AG20443 (cell line): ENCODE measurements at regions not wholly inside any gene's neighbourhood (a gene's known extent, or its start where the extent isn't known, plus 50 kb on each side); places are given as distances from the start of the nearest gene placed in this dataset.
"Not testable (repeated sequence)": the region's sequence is repeated elsewhere in the genome, so short reads cannot be mapped to it uniquely, and the experiment has no call there.

Experiments
- DNase-seq: peaks from one replicate; pipeline ENCODE4 v3.0.0; 2012; ENCODE audit warnings: low spot score, mixed read lengths

- no peak for DNase-seq
These were observed 313.3 kb upstream of the PRR16 start for GRCh38 chr5:120150770-120151169.

- DNase-seq = no peak
These were observed 312.9 kb upstream of the PRR16 start for GRCh38 chr5:120151181-120151580.

- no peak for DNase-seq
These were observed 312.3 kb upstream of the PRR16 start for GRCh38 chr5:120151825-120152224.

- peak; percentile 71 for DNase-seq
These were observed 311.6 kb upstream of the PRR16 start for GRCh38 chr5:120152472-120152871.

GRCh38 chr5:120152931-120153330, 311.2 kb upstream of the PRR16 start:
- no peak for DNase-seq

GRCh38 chr5:120153551-120153950, 310.5 kb upstream of the PRR16 start:
- DNase-seq = no peak

- DNase-seq = no peak
These were observed 308.2 kb upstream of the PRR16 start for GRCh38 chr5:120155873-120156272.

GRCh38 chr5:120158211-120158610, 305.9 kb upstream of the PRR16 start:
- DNase-seq = no peak

- DNase-seq = no peak
These were observed 304.9 kb upstream of the PRR16 start for GRCh38 chr5:120159155-120159554.

GRCh38 chr5:120160124-120160895, 303.8 kb upstream of the PRR16 start:
- no peak for DNase-seq

- no peak for DNase-seq
These were observed 301.8 kb upstream of the PRR16 start for GRCh38 chr5:120162321-120162720.

- no peak for DNase-seq
These were observed 300.1 kb upstream of the PRR16 start for GRCh38 chr5:120164037-120164436.

GRCh38 chr5:120164986-120165385, 299.1 kb upstream of the PRR16 start:
- DNase-seq = no peak

- no peak for DNase-seq
These were observed 291.0 kb upstream of the PRR16 start for GRCh38 chr5:120173125-120173524.

GRCh38 chr5:120174089-120174488, 290.0 kb upstream of the PRR16 start:
- no peak for DNase-seq

GRCh38 chr5:120181238-120181637, 282.9 kb upstream of the PRR16 start:
- not testable (repeated sequence) for DNase-seq

GRCh38 chr5:120194650-120195049, 269.4 kb upstream of the PRR16 start:
- not testable (repeated sequence) for DNase-seq

GRCh38 chr5:120199559-120199958, 264.5 kb upstream of the PRR16 start:
- DNase-seq = no peak

- peak; percentile 31 for DNase-seq
These were observed 257.0 kb upstream of the PRR16 start for GRCh38 chr5:120207129-120207528.

- no peak for DNase-seq
These were observed 247.1 kb upstream of the PRR16 start for GRCh38 chr5:120217001-120217400.

GRCh38 chr5:120219988-120220387, 244.1 kb upstream of the PRR16 start:
- no peak for DNase-seq

- DNase-seq = no peak
These were observed 238.6 kb upstream of the PRR16 start for GRCh38 chr5:120225524-120225923.

GRCh38 chr5:120228262-120229031, 235.7 kb upstream of the PRR16 start:
- no peak for DNase-seq
